ENCODE measurements at regions not wholly inside any gene's neighbourhood (a gene's known extent, or its start where the extent isn't known, plus 50 kb on each side); places are given as distances from the start of the nearest gene placed in this dataset.

DNA sequence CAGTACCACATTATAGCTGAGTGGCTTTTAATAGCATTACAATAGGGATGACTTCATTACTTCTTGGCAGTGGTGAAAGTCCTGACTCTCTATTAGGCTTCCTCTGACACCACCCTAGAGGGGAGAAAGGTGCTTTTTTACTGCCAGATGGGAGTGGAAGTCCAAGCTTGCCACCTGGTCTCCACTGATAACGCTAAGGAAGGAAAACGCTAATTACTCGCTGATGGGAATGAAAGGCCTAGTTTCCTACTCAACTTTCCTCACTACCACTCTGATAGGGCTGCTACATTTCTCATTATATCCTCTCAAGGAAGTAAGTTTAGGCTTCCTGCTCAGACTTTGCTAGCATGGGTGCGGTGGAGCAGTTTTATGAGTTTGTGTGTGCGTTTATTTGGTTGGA, 62.3 kb upstream of the PAGE3 start:
- Histone ChIP-seq H3K36me3 (ENCODE audit: insufficient read depth, insufficient read length, low read length) (no peaks in the 10 kb centered on the region), H3K9me3 (ENCODE audit: insufficient read depth, low read length) (no peaks in the 10 kb centered on the region; the same call in 1 of the 2 replicates), H3K27me3 (ENCODE audit: insufficient read depth, insufficient read length) (no peaks in the 10 kb centered on the region), H3K4me3 (ENCODE audit: insufficient read length, low read depth) (no peak overlapping the region), H3K9ac (ENCODE audit: insufficient read length, low read depth) (no peak overlapping the region), H3K4me1 (ENCODE audit: insufficient read depth, insufficient read length) (no peaks in the 10 kb centered on the region)
- no peak for TF ChIP-seq YY1 (IDR thresholded peaks at IDR 0.05; ENCODE audit: insufficient read depth, insufficient read length)
- no peak for DNase-seq (ENCODE audit: low read depth, low spot score)

DNA sequence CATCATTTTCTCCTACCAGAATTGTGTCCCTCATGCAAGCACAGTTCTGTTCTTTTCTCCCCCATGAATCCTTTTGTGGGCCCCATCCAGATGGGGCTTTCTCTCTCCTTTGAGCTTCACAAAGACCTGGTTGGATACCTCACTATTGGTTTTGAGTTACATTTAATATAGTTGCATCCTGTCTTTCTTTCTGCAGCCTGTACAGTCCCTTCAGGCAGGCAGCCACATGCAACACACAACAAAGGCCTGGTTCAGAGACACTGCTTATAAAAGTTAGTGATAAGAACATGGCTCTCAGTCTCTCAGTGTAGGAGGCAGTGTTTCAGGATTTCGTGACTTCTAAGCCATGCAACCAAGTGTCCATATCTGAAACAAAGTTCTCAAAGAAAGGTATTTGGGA, 70.6 kb upstream of the PAGE3 start:
- no peaks in the 10 kb centered on the region for H3K27me3 ChIP-seq (ENCODE audit: insufficient read depth, insufficient read length)
- no peaks in the 10 kb centered on the region for H3K36me3 ChIP-seq (ENCODE audit: insufficient read depth, insufficient read length, low read length)
- H3K4me1 ChIP-seq (ENCODE audit: insufficient read depth, insufficient read length): no peaks in the 10 kb centered on the region
- H3K9ac ChIP-seq (ENCODE audit: insufficient read length, low read depth): no peak overlapping the region
- no peak for DNase-seq (ENCODE audit: low read depth, low spot score)
- no peaks in the 10 kb centered on the region for H3K9me3 ChIP-seq (ENCODE audit: insufficient read depth, low read length)
- TF ChIP-seq SUZ12 (IDR thresholded peaks at IDR 0.05; ENCODE audit: extremely low read depth, insufficient read depth, insufficient read length) (no peak), YY1 (IDR thresholded peaks at IDR 0.05; ENCODE audit: insufficient read depth, insufficient read length) (no peak), ZNF274 (IDR thresholded peaks at IDR 0.05; ENCODE audit: low read depth, low read length) (no peak)
- H3K4me3 ChIP-seq (ENCODE audit: insufficient read length, low read depth): no peak overlapping the region

DNA sequence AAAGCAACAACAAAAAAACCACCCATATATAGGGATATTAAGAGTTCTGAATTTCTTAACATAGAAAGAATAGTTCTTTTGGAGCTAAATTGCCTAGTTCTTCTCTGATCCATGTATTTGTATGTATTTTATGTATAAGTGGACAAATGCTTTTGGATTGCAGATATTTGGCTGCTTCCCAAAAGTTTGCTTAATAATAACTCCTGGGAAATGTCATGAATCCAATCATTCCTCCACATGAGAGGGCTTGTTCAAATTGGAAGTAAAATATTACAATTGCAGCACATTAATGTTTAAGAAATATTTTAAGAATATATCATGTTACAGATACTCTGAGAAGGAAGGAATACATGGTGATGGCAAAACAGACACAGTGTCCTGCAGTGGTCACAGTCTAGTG, 71.5 kb upstream of the PAGE3 start:
- Histone ChIP-seq H3K9me3 (ENCODE audit: insufficient read depth, low read length) (no peaks in the 10 kb centered on the region), H3K36me3 (ENCODE audit: insufficient read depth, insufficient read length, low read length) (no peaks in the 10 kb centered on the region), H3K4me3 (ENCODE audit: insufficient read length, low read depth) (no peak overlapping the region), H3K27me3 (ENCODE audit: insufficient read depth, insufficient read length) (no peaks in the 10 kb centered on the region), H3K4me1 (ENCODE audit: insufficient read depth, insufficient read length) (no peaks in the 10 kb centered on the region), H3K9ac (ENCODE audit: insufficient read length, low read depth) (no peak overlapping the region)
- no peak for DNase-seq (ENCODE audit: low read depth, low spot score)
- TF ChIP-seq ZNF274 (IDR thresholded peaks at IDR 0.05; ENCODE audit: low read depth, low read length) (no peak), YY1 (IDR thresholded peaks at IDR 0.05; ENCODE audit: insufficient read depth, insufficient read length) (no peak), SUZ12 (IDR thresholded peaks at IDR 0.05; ENCODE audit: extremely low read depth, insufficient read depth, insufficient read length) (no peak)

DNA sequence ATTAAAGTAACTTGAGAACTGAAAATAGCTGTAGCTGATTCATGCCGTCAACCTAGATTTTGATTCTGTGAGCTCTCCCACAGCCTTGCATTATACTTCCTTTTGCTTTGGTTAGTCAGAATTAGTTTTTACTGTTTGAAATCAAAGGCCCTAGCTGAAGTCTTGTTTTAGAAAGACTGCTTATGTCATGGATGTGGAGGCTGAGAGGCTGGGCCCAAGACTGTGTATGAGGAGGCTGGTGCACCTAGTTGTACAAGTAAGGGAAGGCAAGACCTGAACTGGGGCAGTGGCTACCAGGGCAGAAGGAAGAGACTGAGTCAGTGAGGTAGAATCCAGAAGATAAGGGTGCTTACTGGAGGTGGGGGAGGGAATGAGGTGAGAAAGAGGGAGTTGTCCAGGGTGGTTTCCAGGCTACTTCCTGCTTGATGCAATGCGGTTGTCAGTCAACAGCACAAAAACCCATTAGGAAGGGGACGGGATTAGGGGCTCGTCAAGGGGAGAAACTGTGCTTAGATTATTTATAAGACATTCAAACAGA, 76.2 kb upstream of the PAGE3 start:
- no peak for DNase-seq (ENCODE audit: low read depth, low spot score)
- Histone ChIP-seq H3K4me1 (ENCODE audit: insufficient read depth, insufficient read length) (no peaks in the 10 kb centered on the region), H3K9me3 (ENCODE audit: insufficient read depth, low read length) (no peaks in the 10 kb centered on the region), H3K9ac (ENCODE audit: insufficient read length, low read depth) (no peak overlapping the region), H3K27me3 (ENCODE audit: insufficient read depth, insufficient read length) (no peaks in the 10 kb centered on the region), H3K36me3 (ENCODE audit: insufficient read depth, insufficient read length, low read length) (no peaks in the 10 kb centered on the region), H3K4me3 (ENCODE audit: insufficient read length, low read depth) (no peak overlapping the region)
- no peak for TF ChIP-seq YY1 (IDR thresholded peaks at IDR 0.05; ENCODE audit: insufficient read depth, insufficient read length)
- TF ChIP-seq SUZ12 (IDR thresholded peaks at IDR 0.05; ENCODE audit: extremely low read depth, insufficient read depth, insufficient read length): no peak
- TF ChIP-seq ZNF274 (IDR thresholded peaks at IDR 0.05; ENCODE audit: low read depth, low read length): no peak

DNA sequence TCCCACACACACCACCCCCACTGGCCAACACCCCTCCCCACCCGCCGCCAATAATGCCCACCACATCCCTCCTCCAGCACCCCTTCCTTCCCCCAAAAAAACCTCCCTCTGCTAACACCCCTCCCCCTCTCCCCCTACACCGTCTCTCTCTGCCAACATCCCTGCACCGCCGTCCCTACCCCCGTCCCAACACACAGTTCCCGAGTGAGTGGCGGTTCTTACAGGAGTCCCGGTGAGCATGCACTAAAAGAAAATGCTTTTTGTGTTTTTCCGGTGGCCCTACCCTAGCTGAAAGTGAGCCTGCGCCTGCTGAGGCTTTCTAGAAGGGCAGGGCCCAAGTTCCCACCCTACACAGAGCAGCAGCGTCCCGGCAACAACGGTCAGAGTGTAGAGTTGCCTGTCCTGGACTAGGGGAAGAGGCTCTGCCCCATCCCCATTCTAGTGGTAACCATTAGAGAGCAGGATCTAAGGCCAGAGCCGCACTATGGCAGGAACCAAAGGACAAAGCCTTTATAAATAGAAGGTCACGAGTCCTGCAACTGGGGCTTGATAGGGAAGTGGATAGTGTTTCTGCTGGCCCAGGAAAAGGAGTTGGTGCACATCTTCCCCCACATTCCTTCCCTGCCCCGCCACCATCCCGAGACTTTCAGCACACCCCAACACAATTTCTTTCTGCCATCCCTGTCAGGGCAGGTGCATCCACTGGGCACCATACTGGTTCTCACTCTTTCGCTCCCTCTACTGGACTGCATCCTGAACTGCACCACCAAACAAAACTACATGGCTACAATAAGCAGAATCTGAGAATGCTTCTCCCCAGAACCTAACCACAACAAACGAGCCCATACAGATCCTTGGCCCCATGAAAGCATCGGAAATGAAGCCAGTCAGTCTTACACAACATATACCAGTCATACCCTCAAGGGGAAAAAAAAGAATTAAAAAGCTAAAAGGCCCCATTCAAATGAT, 78.1 kb upstream of the PAGE3 start:
- no peak overlapping the region for H3K4me3 ChIP-seq (ENCODE audit: insufficient read length, low read depth)
- no peaks in the 10 kb centered on the region for H3K9me3 ChIP-seq (ENCODE audit: insufficient read depth, low read length)
- DNase-seq (ENCODE audit: low read depth, low spot score): peak; percentile 18

DNA sequence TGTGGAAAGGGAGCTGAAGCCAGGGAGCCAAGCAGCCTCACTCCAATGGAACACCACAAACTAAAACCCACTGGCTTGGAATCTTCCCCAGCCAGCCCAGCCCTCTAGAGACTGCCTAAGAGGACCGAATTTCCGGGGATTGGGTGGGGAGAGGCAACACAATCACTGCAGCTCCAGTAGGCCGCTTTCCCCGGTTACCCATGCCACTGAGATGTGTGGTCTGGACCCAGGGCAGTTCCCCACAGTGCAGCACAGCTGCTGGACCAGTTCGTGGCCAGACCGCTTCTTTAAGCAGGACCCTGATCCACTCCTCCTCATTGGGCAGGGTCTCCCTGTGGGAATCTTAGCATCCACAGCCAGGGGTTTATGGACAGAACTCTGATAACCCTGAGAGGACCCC, 91.9 kb upstream of the PAGE3 start:
- DNase-seq (ENCODE audit: low read depth, low spot score): no peak
- TF ChIP-seq SUZ12 (IDR thresholded peaks at IDR 0.05; ENCODE audit: extremely low read depth, insufficient read depth, insufficient read length) (no peak), ZNF274 (IDR thresholded peaks at IDR 0.05; ENCODE audit: low read depth, low read length) (no peak), YY1 (IDR thresholded peaks at IDR 0.05; ENCODE audit: insufficient read depth, insufficient read length) (no peak)
- Histone ChIP-seq H3K27me3 (ENCODE audit: insufficient read depth, insufficient read length) (no peaks in the 10 kb centered on the region), H3K9me3 (ENCODE audit: insufficient read depth, low read length) (no peaks in the 10 kb centered on the region), H3K4me1 (ENCODE audit: insufficient read depth, insufficient read length) (no peaks in the 10 kb centered on the region), H3K9ac (ENCODE audit: insufficient read length, low read depth) (no peak overlapping the region), H3K36me3 (ENCODE audit: insufficient read depth, insufficient read length, low read length) (no peaks in the 10 kb centered on the region), H3K4me3 (ENCODE audit: insufficient read length, low read depth) (no peak overlapping the region)

More for the DNA sequence above, 78.1 kb upstream of the PAGE3 start:
- Histone ChIP-seq H3K36me3 (ENCODE audit: insufficient read depth, insufficient read length, low read length) (no peaks in the 10 kb centered on the region), H3K27me3 (ENCODE audit: insufficient read depth, insufficient read length) (no peaks in the 10 kb centered on the region), H3K9ac (ENCODE audit: insufficient read length, low read depth) (no peak overlapping the region), H3K4me1 (ENCODE audit: insufficient read depth, insufficient read length) (no peaks in the 10 kb centered on the region)
- TF ChIP-seq YY1 (IDR thresholded peaks at IDR 0.05; ENCODE audit: insufficient read depth, insufficient read length) (no peak), ZNF274 (IDR thresholded peaks at IDR 0.05; ENCODE audit: low read depth, low read length) (no peak), SUZ12 (IDR thresholded peaks at IDR 0.05; ENCODE audit: extremely low read depth, insufficient read depth, insufficient read length) (no peak)

DNA sequence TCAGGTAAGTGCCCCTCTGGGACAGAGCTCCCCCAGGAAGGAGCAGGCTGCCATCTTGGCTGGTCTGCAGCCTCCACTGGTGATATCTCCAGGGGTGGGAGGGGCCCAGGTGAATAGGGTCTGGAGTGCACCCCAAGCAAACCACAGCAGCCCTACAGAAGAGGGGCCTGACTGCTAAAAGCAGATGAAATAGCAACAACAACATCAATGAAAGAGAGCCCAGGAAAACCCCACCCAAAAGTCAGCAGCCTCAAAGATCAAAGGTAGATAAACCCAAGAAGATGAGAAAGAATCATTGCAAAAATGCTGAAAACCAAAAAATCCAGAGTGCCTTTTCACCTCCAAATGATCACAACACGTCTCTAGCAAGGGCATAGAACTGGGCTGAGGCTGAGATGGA, 92.5 kb upstream of the PAGE3 start:
- Histone ChIP-seq H3K4me3 (ENCODE audit: insufficient read length, low read depth) (no peak overlapping the region), H3K36me3 (ENCODE audit: insufficient read depth, insufficient read length, low read length) (no peaks in the 10 kb centered on the region), H3K9me3 (ENCODE audit: insufficient read depth, low read length) (no peaks in the 10 kb centered on the region), H3K4me1 (ENCODE audit: insufficient read depth, insufficient read length) (no peaks in the 10 kb centered on the region), H3K9ac (ENCODE audit: insufficient read length, low read depth) (no peak overlapping the region), H3K27me3 (ENCODE audit: insufficient read depth, insufficient read length) (no peaks in the 10 kb centered on the region)
- TF ChIP-seq SUZ12 (IDR thresholded peaks at IDR 0.05; ENCODE audit: extremely low read depth, insufficient read depth, insufficient read length) (no peak), YY1 (IDR thresholded peaks at IDR 0.05; ENCODE audit: insufficient read depth, insufficient read length) (no peak), ZNF274 (IDR thresholded peaks at IDR 0.05; ENCODE audit: low read depth, low read length) (no peak)
- DNase-seq (ENCODE audit: low read depth, low spot score): no peak
